GM12878 (cell line): ENCODE measurements at regions not wholly inside any gene's neighbourhood (a gene's known extent, or its start where the extent isn't known, plus 50 kb on each side); places are given as distances from the start of the nearest gene placed in this dataset.

ENCODE experiments used
- E4F1 ChIP-seq: fragments of 450-650 bp; IDR thresholded peaks from 2 replicates; pipeline ENCODE4 v1.6.1; 2018; ENCODE audit warnings: borderline replicate concordance, mild to moderate bottlenecking; ENCODE audit not compliant: partially characterized antibody
- EP300 ChIP-seq, 2 experiments: fragments of 150-350 bp in 1 of 2; IDR thresholded peaks; 2 replicates each; pipeline ENCODE4 v1.6.1; 2011 to 2012; ENCODE audit warnings: low read depth in 2 of 2, low read length in 2 of 2, borderline replicate concordance in 1 of 2, improper control_type of control experiment in 1 of 2, inconsistent platforms in 1 of 2; ENCODE audit not compliant: control insufficient read depth in 1 of 2
- IKZF2 ChIP-seq, 2 experiments: fragments of 450-650 bp; IDR thresholded peaks; 2 replicates each; pipeline ENCODE4 v1.6.1; 2017; ENCODE audit warnings: mild to moderate bottlenecking in 2 of 2, moderate library complexity in 2 of 2
- NR2F1 ChIP-seq: fragments of 450-650 bp; conservative IDR thresholded peaks from 2 replicates; pipeline ENCODE4 v1.6.1; 2017; ENCODE audit warnings: mild to moderate bottlenecking
- PAX8 ChIP-seq: fragments of 450-650 bp; IDR thresholded peaks from 2 replicates; pipeline ENCODE4 v1.6.1; 2017; ENCODE audit warnings: mild to moderate bottlenecking, moderate library complexity
- SMAD5 ChIP-seq: IDR thresholded peaks from 2 replicates; pipeline ENCODE4 v1.6.1; 2016; ENCODE audit warnings: antibody characterized with exemption, low read depth
- YBX1 ChIP-seq: fragments of 450-650 bp; IDR thresholded peaks from 2 replicates; pipeline ENCODE4 v1.6.1; 2016; ENCODE audit warnings: antibody characterized with exemption
- ZNF274 ChIP-seq: IDR thresholded peaks from one replicate; pipeline ENCODE4 v1.8.0; 2011; ENCODE audit not compliant: insufficient read length, insufficient read depth
- ZNF592 ChIP-seq: fragments of 450-650 bp; IDR thresholded peaks from 2 replicates; pipeline ENCODE4 v1.6.1; 2017; ENCODE audit warnings: mild to moderate bottlenecking, moderate library complexity
- ZNF622 ChIP-seq: fragments of 450-650 bp; IDR thresholded peaks from 2 replicates; pipeline ENCODE4 v1.6.1; 2017; ENCODE audit warnings: mild to moderate bottlenecking, inconsistent platforms

- TF ChIP-seq IKZF2 (IDR thresholded peaks at IDR 0.05) (no peak), PAX8 (no peak), SMAD5 (peak; percentile 77; the same call in 1 of the 2 replicates), ZNF622 (no peak), ZNF274 (no peak), YBX1 (no peak), NR2F1 (no peak), ZNF592 (no peak), E4F1 (no peak), EP300 (IDR thresholded peaks at IDR 0.05; ENCODE audit: borderline replicate concordance in 1 of 2, control insufficient read depth in 1 of 2, low read depth in 2 of 2, low read length in 2 of 2) (no peak)
Observed at GRCh38 chr6:87922196-87922946, 125.3 kb upstream of the SPACA1 start (continued).
